ENCODE measurements at regions not wholly inside any gene's neighbourhood (a gene's known extent, or its start where the extent isn't known, plus 50 kb on each side); places are given as distances from the start of the nearest gene placed in this dataset.

DNA sequence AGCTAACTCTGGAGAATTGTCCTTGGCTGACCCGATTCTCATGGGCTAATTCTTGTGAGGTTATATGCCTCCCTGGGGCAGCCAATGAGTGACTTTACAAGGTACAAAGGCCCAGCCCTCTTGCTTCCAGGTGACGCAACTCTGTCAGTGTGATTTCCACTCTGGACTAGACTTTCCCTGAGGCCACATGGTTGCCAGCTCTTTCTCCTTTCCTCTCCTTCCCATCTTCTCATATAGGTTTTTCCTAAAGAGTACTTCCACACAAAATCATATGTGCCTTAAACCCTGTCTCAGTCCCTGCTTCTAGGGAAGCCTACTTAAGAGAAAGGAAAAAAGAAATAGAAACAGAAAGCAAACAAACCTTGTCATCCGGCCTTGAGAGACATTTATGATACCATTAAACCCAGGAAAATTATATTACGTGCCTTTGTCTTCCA, 226.2 kb upstream of the ZSWIM2 start:
- intact Hi-C loops (cut with micrococcal nuclease): no loop called here
- Histone ChIP-seq H3K4me3 (replicated peaks in 1 of 3; ENCODE audit: low read depth in 2 of 3, low read length in 3 of 3) (no peak overlapping the region), H2AFZ (ENCODE audit: insufficient read depth, low read depth, low read length, poor library complexity, severe bottlenecking) (no peak overlapping the region), H3K79me2 (ENCODE audit: insufficient read depth, low read length) (no peaks in the 10 kb centered on the region), H3K4me1 (ENCODE audit: control insufficient read depth in 1 of 2, insufficient read depth in 2 of 2, low read length in 2 of 2) (no peaks in the 10 kb centered on the region), H3K27ac (ENCODE audit: low read depth in 1 of 2, low read length in 2 of 2) (no peak overlapping the region), H3K27me3 (ENCODE audit: control insufficient read depth in 2 of 2, insufficient read depth in 2 of 2, low read length in 2 of 2) (no peaks in the 10 kb centered on the region), H3K9ac (ENCODE audit: insufficient read depth, low read length, poor library complexity, severe bottlenecking) (no peak overlapping the region), H3K9me3 (replicated peaks in 1 of 2; ENCODE audit: control insufficient read depth in 1 of 2, insufficient read depth in 1 of 2, low read length in 2 of 2) (no peaks in the 10 kb centered on the region), H3K36me3 (replicated peaks in 1 of 2; ENCODE audit: control insufficient read depth in 1 of 2, insufficient read depth in 2 of 2, low read length in 2 of 2) (no peaks in the 10 kb centered on the region), H3K4me2 (replicated peaks; ENCODE audit: extremely low read depth, low read length, poor library complexity, severe bottlenecking) (no peak overlapping the region), H4K20me1 (ENCODE audit: insufficient read depth, low read length) (no peaks in the 10 kb centered on the region)
- Mint-ChIP-seq H3K27me3 (ENCODE audit: low read depth in 3 of 3) (peaks cover 0 to 2% (median 0%) of the 10 kb centered on the region in 3 donors), H3K36me3 (no peaks in the 10 kb centered on the region), H3K27ac (no peak overlapping the region), H3K4me1 (no peaks in the 10 kb centered on the region), H3K9me3 (peaks cover 0 to 8% (median 0%) of the 10 kb centered on the region in 7 donors), H3K4me3 (no peak overlapping the region)
- no peak for DNase-seq
- WGBS (ENCODE audit: insufficient coverage): 70% methylated on average over 1 of the region's 4 CpGs
- TF ChIP-seq, protein P1, sequence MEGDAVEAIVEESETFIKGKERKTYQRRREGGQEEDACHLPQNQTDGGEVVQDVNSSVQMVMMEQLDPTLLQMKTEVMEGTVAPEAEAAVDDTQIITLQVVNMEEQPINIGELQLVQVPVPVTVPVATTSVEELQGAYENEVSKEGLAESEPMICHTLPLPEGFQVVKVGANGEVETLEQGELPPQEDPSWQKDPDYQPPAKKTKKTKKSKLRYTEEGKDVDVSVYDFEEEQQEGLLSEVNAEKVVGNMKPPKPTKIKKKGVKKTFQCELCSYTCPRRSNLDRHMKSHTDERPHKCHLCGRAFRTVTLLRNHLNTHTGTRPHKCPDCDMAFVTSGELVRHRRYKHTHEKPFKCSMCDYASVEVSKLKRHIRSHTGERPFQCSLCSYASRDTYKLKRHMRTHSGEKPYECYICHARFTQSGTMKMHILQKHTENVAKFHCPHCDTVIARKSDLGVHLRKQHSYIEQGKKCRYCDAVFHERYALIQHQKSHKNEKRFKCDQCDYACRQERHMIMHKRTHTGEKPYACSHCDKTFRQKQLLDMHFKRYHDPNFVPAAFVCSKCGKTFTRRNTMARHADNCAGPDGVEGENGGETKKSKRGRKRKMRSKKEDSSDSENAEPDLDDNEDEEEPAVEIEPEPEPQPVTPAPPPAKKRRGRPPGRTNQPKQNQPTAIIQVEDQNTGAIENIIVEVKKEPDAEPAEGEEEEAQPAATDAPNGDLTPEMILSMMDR (IDR thresholded peaks at IDR 0.05): no peak

DNA sequence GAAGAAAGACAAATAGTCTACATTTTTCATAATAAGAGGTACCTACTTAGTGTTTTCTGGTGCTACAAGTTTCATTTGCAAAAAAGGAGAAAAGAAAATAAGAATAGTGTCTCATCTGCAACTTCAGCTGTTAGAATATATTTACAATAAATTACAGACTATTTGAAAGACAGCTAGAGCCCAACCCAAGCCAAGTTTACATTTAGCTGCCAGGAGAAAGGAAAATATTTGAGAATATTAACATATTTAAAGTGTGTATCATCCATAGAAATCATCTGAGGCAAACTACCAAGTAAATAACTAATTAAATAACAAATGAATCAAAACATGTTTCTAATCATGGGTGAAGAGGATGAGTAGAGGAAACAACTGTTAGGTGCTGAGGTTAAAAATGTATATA, 209.2 kb upstream of the ZSWIM2 start:
- DNase-seq: no peak
- Mint-ChIP-seq H3K4me3 (no peak overlapping the region), H3K36me3 (no peaks in the 10 kb centered on the region), H3K27me3 (ENCODE audit: low read depth in 3 of 3) (no peaks in the 10 kb centered on the region), H3K4me1 (peaks cover 6% of the 10 kb centered on the region), H3K27ac (no peak overlapping the region), H3K9me3 (peaks cover 2 to 7% (median 5%) of the 10 kb centered on the region in 7 donors)
- Histone ChIP-seq H3K4me1 (ENCODE audit: control insufficient read depth in 1 of 2, insufficient read depth in 2 of 2, low read length in 2 of 2) (no peaks in the 10 kb centered on the region), H3K27me3 (ENCODE audit: control insufficient read depth in 2 of 2, insufficient read depth in 2 of 2, low read length in 2 of 2) (no peaks in the 10 kb centered on the region), H3K4me2 (replicated peaks; ENCODE audit: extremely low read depth, low read length, poor library complexity, severe bottlenecking) (no peak overlapping the region), H3K27ac (ENCODE audit: low read depth in 1 of 2, low read length in 2 of 2) (no peak overlapping the region), H3K79me2 (ENCODE audit: insufficient read depth, low read length) (no peaks in the 10 kb centered on the region), H3K9ac (ENCODE audit: insufficient read depth, low read length, poor library complexity, severe bottlenecking) (no peak overlapping the region), H3K4me3 (replicated peaks in 1 of 3; ENCODE audit: low read depth in 2 of 3, low read length in 3 of 3) (no peak overlapping the region), H3K36me3 (replicated peaks in 1 of 2; ENCODE audit: control insufficient read depth in 1 of 2, insufficient read depth in 2 of 2, low read length in 2 of 2) (no peaks in the 10 kb centered on the region), H4K20me1 (ENCODE audit: insufficient read depth, low read length) (no peaks in the 10 kb centered on the region), H2AFZ (ENCODE audit: insufficient read depth, low read depth, low read length, poor library complexity, severe bottlenecking) (no peak overlapping the region), H3K9me3 (replicated peaks in 1 of 2; ENCODE audit: control insufficient read depth in 1 of 2, insufficient read depth in 1 of 2, low read length in 2 of 2) (peaks cover 0 to 13% of the 10 kb centered on the region in 2 donors)
- TF ChIP-seq, protein P1 (IDR thresholded peaks at IDR 0.05): no peak
- intact Hi-C loops (cut with micrococcal nuclease): no loop called here
